OCI-LY7 (cell line): ENCODE measurements at regions not wholly inside any gene's neighbourhood (a gene's known extent, or its start where the extent isn't known, plus 50 kb on each side); places are given as distances from the start of the nearest gene placed in this dataset.

Experiments used
- CTCF ChIP-seq: fragments of 200-600 bp; sonication (generic); conservative IDR thresholded peaks from 2 replicates; pipeline ENCODE4 v1.5.1; 2014; ENCODE audit warnings: mild to moderate bottlenecking, antibody characterized with exemption, low read length, moderate library complexity, mixed read lengths
- EZH2phosphoT487 ChIP-seq: fragments of 200-600 bp; sonication (generic); IDR thresholded peaks from 2 replicates; pipeline ENCODE4 v1.6.1; 2018; ENCODE audit warnings: low read depth, borderline replicate concordance, mild to moderate bottlenecking, mixed run types, antibody characterized with exemption, low read length, moderate library complexity, mixed read lengths

- TF ChIP-seq CTCF = no peak
- no peak for TF ChIP-seq EZH2phosphoT487
Observed at GRCh38 chr10:132117146-132117545, 51.4 kb downstream of the JAKMIP3 start.
